ENCODE measurements at regions not wholly inside any gene's neighbourhood (a gene's known extent, or its start where the extent isn't known, plus 50 kb on each side); places are given as distances from the start of the nearest gene placed in this dataset.
"Not testable (repeated sequence)": the region's sequence is repeated elsewhere in the genome, so short reads cannot be mapped to it uniquely, and the experiment has no call there.

DNA sequence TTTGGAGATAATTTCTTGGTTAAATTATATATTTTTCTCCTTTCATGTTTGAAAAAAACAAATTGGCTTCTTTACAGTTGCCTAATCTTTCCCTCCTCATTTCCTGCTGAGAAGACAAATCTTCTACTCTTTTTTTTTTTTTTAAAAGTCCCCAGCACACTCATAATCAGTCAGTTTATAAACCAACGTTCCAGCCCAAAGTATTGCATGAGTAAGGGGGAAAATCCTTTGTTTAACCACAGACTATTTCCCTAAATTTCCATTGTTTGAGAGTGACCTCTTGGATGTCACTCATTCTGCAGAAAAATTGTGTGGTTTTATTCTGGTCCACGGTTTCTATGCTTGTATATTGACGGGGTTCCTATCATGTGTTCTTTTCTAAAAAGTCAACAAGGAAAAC is 55.1 kb upstream of the TLR4 start:
- no peak overlapping the region for H3K27ac Mint-ChIP-seq
- no peak for ATAC-seq (ENCODE audit: low read depth in 2 of 2)

DNA sequence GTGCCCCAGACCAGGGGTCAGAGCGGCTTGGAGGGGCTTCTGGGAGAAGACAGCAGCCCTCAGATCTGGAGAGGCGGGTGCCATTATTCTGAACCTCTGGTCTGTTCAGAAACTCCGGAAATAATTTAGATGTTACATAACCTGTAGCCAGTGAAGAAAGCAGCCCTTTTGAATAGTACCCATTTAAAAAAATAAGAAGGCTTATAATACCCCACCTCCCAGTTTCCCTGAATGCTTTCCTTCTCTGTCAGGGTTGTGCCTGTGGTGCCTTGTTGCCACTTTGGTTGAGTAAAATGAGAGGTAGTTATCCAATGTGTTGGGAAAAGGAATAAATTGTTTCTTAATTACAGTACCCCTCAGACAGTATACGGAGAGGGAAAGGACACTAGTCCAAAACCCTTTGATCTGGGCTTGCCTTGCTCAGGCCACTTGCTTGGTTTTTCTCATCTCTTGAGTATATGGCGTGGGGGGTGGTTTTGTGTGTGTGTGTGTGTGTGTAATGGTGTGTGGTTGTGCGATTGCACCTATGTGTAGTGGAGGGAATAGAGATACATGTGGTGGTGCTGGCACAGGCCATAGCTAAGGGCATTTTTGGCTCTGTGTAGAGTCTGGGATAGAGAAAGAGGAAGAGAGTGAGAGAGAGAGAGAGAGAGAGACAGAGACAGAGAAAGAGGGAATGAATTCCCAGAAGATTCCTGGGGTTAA is 59.1 kb upstream of the TLR4 start:
- H3K4me1 Mint-ChIP-seq, result peaks cover 0 to 6% (median 0%) of the 10 kb centered on the region in 4 donors

More for the DNA sequence above, 55.1 kb upstream of the TLR4 start:
- H3K36me3 ChIP-seq (ENCODE audit: control insufficient read depth, insufficient read depth, low read length), result no peaks in the 10 kb centered on the region
- H3K4me3 ChIP-seq (ENCODE audit: low read depth, low read length), result no peak overlapping the region
- no peak overlapping the region for H3K27ac ChIP-seq (ENCODE audit: insufficient read depth, low read length, poor library complexity, severe bottlenecking)
- H3K9me3 ChIP-seq (ENCODE audit: control insufficient read depth in 2 of 2, low read length in 2 of 2), result no peaks in the 10 kb centered on the region
- Mint-ChIP-seq H3K4me1 (peaks cover 0 to 6% (median 0%) of the 10 kb centered on the region in 4 donors), H3K4me3 (no peak overlapping the region), H3K27me3 (no peaks in the 10 kb centered on the region), H3K36me3 (no peaks in the 10 kb centered on the region), H3K9me3 (peaks cover 0 to 4% (median 2%) of the 10 kb centered on the region in 7 donors)
- no peaks in the 10 kb centered on the region for H3K4me1 ChIP-seq (ENCODE audit: control insufficient read depth, insufficient read depth, low read length, poor library complexity, severe bottlenecking)
- no peak for DNase-seq
- no peaks in the 10 kb centered on the region for H3K27me3 ChIP-seq (ENCODE audit: control insufficient read depth, insufficient read depth, low read length)

DNA sequence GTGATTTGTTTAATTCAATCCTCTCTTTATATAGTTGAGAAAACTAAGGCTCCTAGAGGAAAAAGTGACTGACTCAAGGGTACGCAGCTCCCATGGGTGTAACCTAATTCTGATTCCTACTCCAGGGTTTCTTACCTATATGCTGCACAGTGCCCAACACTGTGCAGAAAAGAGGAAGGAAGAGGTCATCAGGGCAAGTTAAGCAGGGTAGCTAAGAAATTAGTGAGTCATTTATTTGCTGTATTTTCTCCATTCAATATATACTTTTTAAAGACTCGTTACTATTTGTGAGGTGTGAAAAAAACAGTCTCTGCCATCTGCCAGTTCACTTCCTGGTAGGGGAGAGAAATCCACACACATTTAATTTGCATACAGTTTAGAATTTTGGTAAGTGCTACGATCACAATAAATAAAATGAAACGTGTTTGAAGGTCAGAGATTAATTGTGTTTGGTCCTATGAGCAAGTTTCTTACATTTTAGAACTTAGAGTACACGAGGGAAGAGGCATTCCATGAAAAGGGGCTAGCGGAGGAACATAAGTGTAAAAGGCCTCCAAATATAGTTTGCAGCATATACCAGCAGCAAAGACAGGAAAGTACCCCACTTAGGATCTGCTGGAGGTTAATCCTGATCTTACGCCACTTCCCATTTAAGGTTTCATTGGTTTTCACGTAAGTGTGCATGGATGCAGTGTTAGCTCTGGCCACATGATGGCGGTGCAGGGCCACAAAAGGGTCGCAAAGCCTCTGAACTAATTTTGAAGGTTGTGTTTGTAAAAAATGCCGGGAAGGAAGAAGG is 59.9 kb upstream of the TLR4 start:
- peaks cover 14% of the 10 kb centered on the region for H3K27me3 Mint-ChIP-seq
- no peak overlapping the region for H3K4me3 ChIP-seq (ENCODE audit: low read depth, low read length)

More for the DNA sequence above, 59.1 kb upstream of the TLR4 start:
- H3K27me3 ChIP-seq (ENCODE audit: control insufficient read depth, insufficient read depth, low read length), result no peaks in the 10 kb centered on the region
- no peak for DNase-seq
- no peak overlapping the region for H3K27ac ChIP-seq (ENCODE audit: insufficient read depth, low read length, poor library complexity, severe bottlenecking)
- Mint-ChIP-seq H3K27me3 (peaks cover 12% of the 10 kb centered on the region), H3K4me3 (peak overlapping the region in 1 of 4 donors; percentile 0), H3K36me3 (no peaks in the 10 kb centered on the region), H3K27ac (peak overlapping the region in 1 of 3 donors; percentile 15), H3K9me3 (peaks cover 0 to 4% (median 0%) of the 10 kb centered on the region in 7 donors)
- H3K9me3 ChIP-seq (ENCODE audit: control insufficient read depth in 2 of 2, low read length in 2 of 2), result no peaks in the 10 kb centered on the region
- no peaks in the 10 kb centered on the region for H3K36me3 ChIP-seq (ENCODE audit: control insufficient read depth, insufficient read depth, low read length)
- no peaks in the 10 kb centered on the region for H3K4me1 ChIP-seq (ENCODE audit: control insufficient read depth, insufficient read depth, low read length, poor library complexity, severe bottlenecking)
- no peak overlapping the region for H3K4me3 ChIP-seq (ENCODE audit: low read depth, low read length)
- no peak for ATAC-seq (ENCODE audit: low read depth in 2 of 2)

GRCh38 chr9:117643288-117643654 is 60.9 kb upstream of the TLR4 start:
- Histone ChIP-seq H3K27ac (ENCODE audit: insufficient read depth, low read length, poor library complexity, severe bottlenecking) (no peak overlapping the region), H3K4me1 (ENCODE audit: control insufficient read depth, insufficient read depth, low read length, poor library complexity, severe bottlenecking) (no peaks in the 10 kb centered on the region), H3K9me3 (ENCODE audit: control insufficient read depth in 2 of 2, low read length in 2 of 2) (no peaks in the 10 kb centered on the region), H3K4me3 (ENCODE audit: low read depth, low read length) (no peak overlapping the region), H3K36me3 (ENCODE audit: control insufficient read depth, insufficient read depth, low read length) (no peaks in the 10 kb centered on the region), H3K27me3 (ENCODE audit: control insufficient read depth, insufficient read depth, low read length) (no peaks in the 10 kb centered on the region)
- Mint-ChIP-seq H3K9me3 (peaks cover 0 to 4% (median 0%) of the 10 kb centered on the region in 7 donors), H3K4me3 (no peak overlapping the region), H3K36me3 (no peaks in the 10 kb centered on the region), H3K27me3 (peaks cover 14% of the 10 kb centered on the region), H3K27ac (no peak overlapping the region), H3K4me1 (peaks cover 0 to 6% (median 0%) of the 10 kb centered on the region in 4 donors)
- ATAC-seq (ENCODE audit: low read depth in 2 of 2), result no peak
- DNase-seq, result no peak

More for the DNA sequence above, 59.9 kb upstream of the TLR4 start:
- Mint-ChIP-seq H3K27ac (no peak overlapping the region), H3K4me1 (peaks cover 0 to 6% (median 0%) of the 10 kb centered on the region in 4 donors), H3K4me3 (peak overlapping the region in 1 of 4 donors; percentile 0), H3K36me3 (no peaks in the 10 kb centered on the region), H3K9me3 (peaks cover 0 to 2% (median 0%) of the 10 kb centered on the region in 7 donors)
- no peak overlapping the region for H3K27ac ChIP-seq (ENCODE audit: insufficient read depth, low read length, poor library complexity, severe bottlenecking)
- peak in 2 of 3 donors; percentile 20 to 52 for DNase-seq
- H3K4me1 ChIP-seq (ENCODE audit: control insufficient read depth, insufficient read depth, low read length, poor library complexity, severe bottlenecking), result no peaks in the 10 kb centered on the region
- no peaks in the 10 kb centered on the region for H3K36me3 ChIP-seq (ENCODE audit: control insufficient read depth, insufficient read depth, low read length)
- H3K9me3 ChIP-seq (ENCODE audit: control insufficient read depth in 2 of 2, low read length in 2 of 2), result no peaks in the 10 kb centered on the region
- no peak for ATAC-seq (ENCODE audit: low read depth in 2 of 2)
- H3K27me3 ChIP-seq (ENCODE audit: control insufficient read depth, insufficient read depth, low read length), result no peaks in the 10 kb centered on the region

DNA sequence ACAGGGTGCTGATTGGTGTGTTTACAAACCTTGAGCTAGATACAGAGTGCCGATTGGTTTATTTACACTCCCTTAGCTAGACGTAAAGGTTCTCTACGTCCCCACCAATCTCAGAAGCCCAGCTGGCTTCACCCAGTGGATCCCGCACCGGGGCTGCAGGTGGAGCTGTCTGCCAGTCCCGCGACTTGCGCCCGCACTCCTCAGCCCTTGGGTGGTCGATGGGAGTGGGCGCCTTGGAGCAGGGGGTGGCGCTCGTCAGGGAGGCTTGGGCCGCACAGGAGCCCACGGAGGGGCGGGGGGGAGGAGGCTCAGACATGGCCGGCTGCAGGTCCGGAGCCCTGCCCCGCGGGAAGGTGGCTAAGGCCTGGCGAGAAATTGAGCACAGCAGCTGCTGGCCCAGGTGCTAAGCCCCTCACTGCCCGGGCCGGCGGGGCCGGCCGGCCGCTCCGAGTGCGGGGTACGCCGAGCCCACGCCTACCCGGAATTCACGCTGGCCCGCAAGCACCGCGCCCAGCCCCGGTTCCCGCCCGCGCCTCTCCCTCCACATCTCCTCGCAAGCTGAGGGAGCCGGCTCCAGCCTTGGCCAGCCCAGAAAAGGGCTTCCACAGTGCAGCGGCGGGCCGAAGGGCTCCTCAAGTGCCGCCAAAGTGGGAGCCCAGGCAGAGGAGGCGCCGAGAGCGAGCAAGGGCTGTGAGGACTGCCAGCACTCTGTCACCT is 61.5 kb upstream of the TLR4 start:
- not testable (repeated sequence) for H3K4me3 ChIP-seq (ENCODE audit: low read depth, low read length); H3K27ac ChIP-seq (ENCODE audit: insufficient read depth, low read length, poor library complexity, severe bottlenecking); H3K27me3 ChIP-seq (ENCODE audit: control insufficient read depth, insufficient read depth, low read length); H3K9me3 ChIP-seq (ENCODE audit: control insufficient read depth in 2 of 2, low read length in 2 of 2); H3K4me1 ChIP-seq (ENCODE audit: control insufficient read depth, insufficient read depth, low read length, poor library complexity, severe bottlenecking); H3K4me3 Mint-ChIP-seq; H3K4me1 Mint-ChIP-seq; H3K27ac Mint-ChIP-seq; ATAC-seq (ENCODE audit: low read depth in 2 of 2); H3K36me3 ChIP-seq (ENCODE audit: control insufficient read depth, insufficient read depth, low read length); H3K9me3 Mint-ChIP-seq; DNase-seq; H3K36me3 Mint-ChIP-seq
- peaks cover 14% of the 10 kb centered on the region for H3K27me3 Mint-ChIP-seq

DNA sequence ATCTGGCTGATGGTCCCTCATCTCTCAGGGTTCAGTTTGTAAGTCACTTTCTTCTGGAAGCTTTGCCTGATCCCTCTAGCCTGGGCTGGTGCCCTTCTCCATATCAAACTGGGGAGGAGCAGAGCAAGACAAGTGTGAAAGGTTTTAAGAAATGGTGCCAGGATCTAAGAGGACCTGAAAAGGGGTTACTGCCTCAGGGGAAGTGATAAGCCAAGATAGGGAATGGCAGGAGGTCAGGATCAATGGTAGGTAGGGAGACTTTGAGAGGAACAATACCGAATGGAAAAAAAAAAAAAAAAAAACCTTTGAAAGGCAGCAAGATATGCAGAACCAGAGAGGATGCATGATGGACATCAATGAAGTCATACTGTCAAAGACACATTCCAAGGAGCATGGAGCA is 67.5 kb upstream of the TLR4 start:
- Mint-ChIP-seq H3K27me3 (peaks cover 10% of the 10 kb centered on the region), H3K4me3 (no peak overlapping the region), H3K27ac (no peak overlapping the region), H3K4me1 (no peaks in the 10 kb centered on the region), H3K9me3 (peaks cover 0 to 11% (median 2%) of the 10 kb centered on the region in 7 donors), H3K36me3 (no peaks in the 10 kb centered on the region)
- no peaks in the 10 kb centered on the region for H3K27me3 ChIP-seq (ENCODE audit: control insufficient read depth, insufficient read depth, low read length)
- no peak overlapping the region for H3K27ac ChIP-seq (ENCODE audit: insufficient read depth, low read length, poor library complexity, severe bottlenecking)
- no peaks in the 10 kb centered on the region for H3K4me1 ChIP-seq (ENCODE audit: control insufficient read depth, insufficient read depth, low read length, poor library complexity, severe bottlenecking)
- DNase-seq (no peak), ATAC-seq (ENCODE audit: low read depth in 2 of 2) (no peak)
- no peak overlapping the region for H3K4me3 ChIP-seq (ENCODE audit: low read depth, low read length)
- H3K9me3 ChIP-seq (ENCODE audit: control insufficient read depth in 2 of 2, low read length in 2 of 2), result no peaks in the 10 kb centered on the region
- no peaks in the 10 kb centered on the region for H3K36me3 ChIP-seq (ENCODE audit: control insufficient read depth, insufficient read depth, low read length)

DNA sequence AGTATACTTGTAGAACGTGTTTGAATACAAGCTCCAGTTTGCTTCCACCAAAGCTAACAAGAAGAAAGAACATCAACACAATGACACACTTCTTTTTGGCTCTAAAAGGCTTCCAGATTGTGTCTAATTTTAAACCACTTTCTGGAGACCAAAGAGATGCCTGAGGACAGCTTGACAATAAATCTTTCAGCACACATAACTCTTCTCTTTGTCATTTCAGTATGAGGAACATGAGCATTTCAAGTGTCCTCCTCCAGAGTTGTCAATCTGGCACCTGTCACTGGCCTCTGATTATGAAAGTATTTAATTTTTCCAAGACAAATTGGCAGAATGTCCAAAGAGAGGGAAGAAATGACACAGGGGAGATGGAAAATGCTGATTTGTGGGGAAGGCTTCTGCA is 79.0 kb upstream of the TLR4 start:
- H3K4me3 Mint-ChIP-seq, result no peak overlapping the region
- Histone ChIP-seq H3K4me1 (ENCODE audit: control insufficient read depth, insufficient read depth, low read length, poor library complexity, severe bottlenecking) (no peaks in the 10 kb centered on the region), H3K27me3 (ENCODE audit: control insufficient read depth, insufficient read depth, low read length) (no peaks in the 10 kb centered on the region), H3K9me3 (ENCODE audit: control insufficient read depth in 2 of 2, low read length in 2 of 2) (peaks cover 0 to 14% of the 10 kb centered on the region in 2 experiments), H3K4me3 (ENCODE audit: low read depth, low read length) (no peak overlapping the region), H3K36me3 (ENCODE audit: control insufficient read depth, insufficient read depth, low read length) (no peaks in the 10 kb centered on the region), H3K27ac (ENCODE audit: insufficient read depth, low read length, poor library complexity, severe bottlenecking) (no peak overlapping the region)
- H3K9me3 Mint-ChIP-seq, result peaks cover 0 to 33% (median 8%) of the 10 kb centered on the region in 7 donors
- DNase-seq (no peak), ATAC-seq (ENCODE audit: low read depth in 2 of 2) (no peak)
- no peak overlapping the region for H3K27ac Mint-ChIP-seq
- no peaks in the 10 kb centered on the region for H3K27me3 Mint-ChIP-seq
- H3K4me1 Mint-ChIP-seq, result no peaks in the 10 kb centered on the region
- no peaks in the 10 kb centered on the region for H3K36me3 Mint-ChIP-seq

Measured in CD4-positive, CD25-positive, alpha-beta regulatory T cell (primary cell).